ENCODE measurements at regions not wholly inside any gene's neighbourhood (a gene's known extent, or its start where the extent isn't known, plus 50 kb on each side); places are given as distances from the start of the nearest gene placed in this dataset.
"Not testable (repeated sequence)": the region's sequence is repeated elsewhere in the genome, so short reads cannot be mapped to it uniquely, and the experiment has no call there.

GRCh38 chr9:26562338-26562737, 330.3 kb downstream of the CAAP1 start:
- FAIRE-seq, result no peak

GRCh38 chr9:26561928-26562327, 330.7 kb downstream of the CAAP1 start:
- FAIRE-seq, result no peak

- no peak for FAIRE-seq
These were observed 333.1 kb downstream of the CAAP1 start for GRCh38 chr9:26559506-26559905.

- no peak for FAIRE-seq
These were observed 340.6 kb downstream of the CAAP1 start for GRCh38 chr9:26551971-26552370.

GRCh38 chr9:26551451-26551850, 341.2 kb downstream of the CAAP1 start:
- FAIRE-seq, result no peak

GRCh38 chr9:26548781-26549290, 343.8 kb downstream of the CAAP1 start:
- FAIRE-seq, result no peak

- FAIRE-seq, result no peak
These were observed 352.6 kb downstream of the CAAP1 start for GRCh38 chr9:26539867-26540493.

- no peak for FAIRE-seq
These were observed 355.4 kb downstream of the CAAP1 start for GRCh38 chr9:26537211-26537610.

GRCh38 chr9:26535151-26535550, 357.5 kb downstream of the CAAP1 start:
- no peak for FAIRE-seq

- no peak for FAIRE-seq
These were observed 361.8 kb downstream of the CAAP1 start for GRCh38 chr9:26530841-26531240.

- FAIRE-seq, result no peak
These were observed 364.7 kb downstream of the CAAP1 start for GRCh38 chr9:26527931-26528330.

GRCh38 chr9:26524267-26524666, 368.3 kb downstream of the CAAP1 start:
- no peak for FAIRE-seq

- no peak for FAIRE-seq
These were observed 369.0 kb downstream of the CAAP1 start for GRCh38 chr9:26523577-26523976.

- no peak for FAIRE-seq
These were observed 372.5 kb downstream of the CAAP1 start for GRCh38 chr9:26520141-26520540.

GRCh38 chr9:26516773-26517343, 375.7 kb downstream of the CAAP1 start:
- FAIRE-seq, result no peak

- FAIRE-seq, result no peak
These were observed 378.9 kb downstream of the CAAP1 start for GRCh38 chr9:26513730-26514129.

- no peak for FAIRE-seq
These were observed 382.5 kb downstream of the CAAP1 start for GRCh38 chr9:26510137-26510536.

- FAIRE-seq, result no peak
These were observed 383.7 kb downstream of the CAAP1 start for GRCh38 chr9:26508897-26509296.

GRCh38 chr9:26504057-26504456, 388.5 kb downstream of the CAAP1 start:
- no peak for FAIRE-seq

- no peak for FAIRE-seq
These were observed 390.3 kb downstream of the CAAP1 start for GRCh38 chr9:26502311-26502710.

GRCh38 chr9:26500471-26500870, 392.1 kb downstream of the CAAP1 start:
- FAIRE-seq, result no peak

GRCh38 chr9:26492608-26493521, 399.7 kb downstream of the CAAP1 start:
- FAIRE-seq, result not testable (repeated sequence)

GRCh38 chr9:26491922-26492607, 400.5 kb downstream of the CAAP1 start:
- not testable (repeated sequence) for FAIRE-seq

Measured in colon (tissue), 2 donors.